ENCODE measurements at regions not wholly inside any gene's neighbourhood (a gene's known extent, or its start where the extent isn't known, plus 50 kb on each side); places are given as distances from the start of the nearest gene placed in this dataset.
A peak's percentile ranks its signal among the peaks of the same experiment; 100 is the strongest.

GRCh38 chr10:108436096-108436495 is 1271.6 kb upstream of the SORCS1 start:
- no peak overlapping the region for H3K4me3 ChIP-seq (ENCODE audit: low read depth, low read length)
- Mint-ChIP-seq H3K4me1 (ENCODE audit: low read depth, unreplicated experiment) (no peaks in the 10 kb centered on the region), H3K36me3 (ENCODE audit: insufficient read depth, unreplicated experiment) (no peaks in the 10 kb centered on the region), H3K27me3 (ENCODE audit: insufficient read depth, unreplicated experiment) (peaks cover 6% of the 10 kb centered on the region), H3K4me3 (ENCODE audit: unreplicated experiment) (no peak overlapping the region), H3K9me3 (ENCODE audit: unreplicated experiment) (no peaks in the 10 kb centered on the region), H3K27ac (ENCODE audit: unreplicated experiment) (no peak overlapping the region)
- H3K27me3 ChIP-seq (replicated peaks; ENCODE audit: control insufficient read depth, insufficient read depth, low read length): no peaks in the 10 kb centered on the region
- TF ChIP-seq CTCF (IDR thresholded peaks at IDR 0.05; ENCODE audit: insufficient read depth in 1 of 2, low read depth in 1 of 2, low read length in 1 of 2, severe bottlenecking in 1 of 2, unreplicated experiment in 1 of 2): no peak
- H3K36me3 ChIP-seq (ENCODE audit: control insufficient read depth, insufficient read depth, low read length): no peaks in the 10 kb centered on the region
- H3K4me1 ChIP-seq: no peaks in the 10 kb centered on the region
- ChIA-PET POLR2A (no interaction called here), CTCF (no interaction called here)
- intact Hi-C loops (cut with micrococcal nuclease; ENCODE audit: unreplicated experiment): no loop called here
- H3K9me3 ChIP-seq: no peaks in the 10 kb centered on the region
- DNase-seq: no peak
- BruUV-seq (replicated peaks): no TSS peak

GRCh38 chr10:108434559-108435252 is 1270.2 kb upstream of the SORCS1 start:
- POLR2A ChIA-PET: no interaction called here
- Mint-ChIP-seq H3K27me3 (ENCODE audit: insufficient read depth, unreplicated experiment) (peaks cover 6% of the 10 kb centered on the region), H3K4me1 (ENCODE audit: low read depth, unreplicated experiment) (no peaks in the 10 kb centered on the region)

GRCh38 chr10:108427146-108427545 is 1262.6 kb upstream of the SORCS1 start:
- ChIA-PET POLR2A (no interaction called here), CTCF (no interaction called here)
- DNase-seq: no peak
- Mint-ChIP-seq H3K4me1 (ENCODE audit: low read depth, unreplicated experiment) (no peaks in the 10 kb centered on the region), H3K36me3 (ENCODE audit: insufficient read depth, unreplicated experiment) (no peaks in the 10 kb centered on the region), H3K27me3 (ENCODE audit: insufficient read depth, unreplicated experiment) (peaks cover 3% of the 10 kb centered on the region), H3K4me3 (ENCODE audit: unreplicated experiment) (no peak overlapping the region), H3K9me3 (ENCODE audit: unreplicated experiment) (no peaks in the 10 kb centered on the region), H3K27ac (ENCODE audit: unreplicated experiment) (no peak overlapping the region)
- BruUV-seq (replicated peaks): no TSS peak
- intact Hi-C loops (cut with micrococcal nuclease; ENCODE audit: unreplicated experiment): no loop called here
- Histone ChIP-seq H3K36me3 (ENCODE audit: control insufficient read depth, insufficient read depth, low read length) (no peaks in the 10 kb centered on the region), H3K9me3 (no peaks in the 10 kb centered on the region), H3K27me3 (replicated peaks; ENCODE audit: control insufficient read depth, insufficient read depth, low read length) (no peaks in the 10 kb centered on the region), H3K4me3 (ENCODE audit: low read depth, low read length) (no peak overlapping the region), H3K4me1 (no peaks in the 10 kb centered on the region)
- no peak for TF ChIP-seq CTCF (IDR thresholded peaks at IDR 0.05; ENCODE audit: insufficient read depth in 1 of 2, low read depth in 1 of 2, low read length in 1 of 2, severe bottlenecking in 1 of 2, unreplicated experiment in 1 of 2)

More at GRCh38 chr10:108434559-108435252, 1270.2 kb upstream of the SORCS1 start:
- CTCF ChIA-PET: no interaction called here
- no peaks in the 10 kb centered on the region for H3K36me3 ChIP-seq (ENCODE audit: control insufficient read depth, insufficient read depth, low read length)
- no peaks in the 10 kb centered on the region for H3K9me3 ChIP-seq
- no peaks in the 10 kb centered on the region for H3K27me3 ChIP-seq (replicated peaks; ENCODE audit: control insufficient read depth, insufficient read depth, low read length)
- no peaks in the 10 kb centered on the region for H3K36me3 Mint-ChIP-seq (ENCODE audit: insufficient read depth, unreplicated experiment)
- no TSS peak for BruUV-seq (replicated peaks)
- no peaks in the 10 kb centered on the region for H3K4me1 ChIP-seq
- intact Hi-C loops (cut with micrococcal nuclease; ENCODE audit: unreplicated experiment): no loop called here
- TF ChIP-seq CTCF (IDR thresholded peaks at IDR 0.05; ENCODE audit: insufficient read depth in 1 of 2, low read depth in 1 of 2, low read length in 1 of 2, severe bottlenecking in 1 of 2, unreplicated experiment in 1 of 2): peak in 1 of 2 experiments; percentile 28
- DNase-seq: peak in 1 of 2 experiments; percentile 4
- H3K4me3 Mint-ChIP-seq (ENCODE audit: unreplicated experiment): no peak overlapping the region
- no peak overlapping the region for H3K27ac Mint-ChIP-seq (ENCODE audit: unreplicated experiment)
- no peak overlapping the region for H3K4me3 ChIP-seq (ENCODE audit: low read depth, low read length)
- H3K9me3 Mint-ChIP-seq (ENCODE audit: unreplicated experiment): no peaks in the 10 kb centered on the region
